Common myeloid progenitor, CD34-positive (primary cell): ENCODE measurements at regions not wholly inside any gene's neighbourhood (a gene's known extent, or its start where the extent isn't known, plus 50 kb on each side); places are given as distances from the start of the nearest gene placed in this dataset.

Experiments
- CTCF ChIA-PET: fragments of 350-600 bp; sonication (Branson Sonifier 250); formaldehyde crosslinking; loops from one replicate; lab custom pipeline; 2021; ENCODE audit warnings: antibody characterized with exemption; lab: Charles Lee
- POLR2A ChIA-PET: fragments of 350-600 bp; sonication (Branson Sonifier 250); formaldehyde crosslinking; loops from one replicate; lab custom pipeline; 2021; ENCODE audit warnings: antibody characterized with exemption; lab: Charles Lee
- DNase-seq, 3 donors: peaks; one replicate each; pipeline versions ENCODE4 v3.0.0 to v3.0.0-alpha.2; 2013
- H3K27ac ChIP-seq, 2 experiments: 1 replicate in 1 of 2; 2 replicates in 1 of 2; pipeline ENCODE4 v1.7.0; 2013; ENCODE audit warnings: inconsistent platforms in 2 of 2, low read length in 2 of 2, mild to moderate bottlenecking in 2 of 2, low read depth in 1 of 2, moderate library complexity in 1 of 2; ENCODE audit not compliant: severe bottlenecking in 2 of 2, insufficient read depth in 1 of 2, poor library complexity in 1 of 2
- H3K27me3 ChIP-seq, 5 experiments: replicated peaks in 2 of 5; 1 replicate in 3 of 5; 2 replicates in 2 of 5; pipeline versions ENCODE4 v1.6.1 to v1.7.0; 2013; ENCODE audit warnings: low read length in 4 of 5, mild to moderate bottlenecking in 2 of 5, moderate library complexity in 2 of 5, inconsistent platforms in 1 of 5; ENCODE audit not compliant: insufficient read depth in 5 of 5, control insufficient read depth in 4 of 5
- H3K36me3 ChIP-seq, 4 experiments: 1 replicate in 2 of 4; 2 replicates in 2 of 4; pipeline versions ENCODE4 v1.6.1 to v1.7.0; 2013; ENCODE audit warnings: low read length in 3 of 4, control low read depth in 1 of 4, mild to moderate bottlenecking in 1 of 4; ENCODE audit not compliant: control insufficient read depth in 4 of 4, insufficient read depth in 4 of 4
- H3K4me1 ChIP-seq, 4 experiments: 1 replicate in 3 of 4; 2 replicates in 1 of 4; pipeline versions ENCODE4 v1.6.1 to v1.7.1; 2013; ENCODE audit warnings: low read length in 3 of 4, mild to moderate bottlenecking in 3 of 4, control low read depth in 1 of 4, inconsistent platforms in 1 of 4, moderate library complexity in 1 of 4; ENCODE audit not compliant: control insufficient read depth in 4 of 4, insufficient read depth in 4 of 4; ENCODE audit errors: control extremely low read depth in 1 of 4
- H3K4me3 ChIP-seq, 7 experiments: 1 replicate in 4 of 7; 2 replicates in 3 of 7; pipeline versions ENCODE4 v1.5.1 to v1.7.0; 2013; ENCODE audit warnings: mild to moderate bottlenecking in 7 of 7, low read length in 6 of 7, moderate library complexity in 6 of 7, inconsistent platforms in 2 of 7, low read depth in 2 of 7, control low read depth in 1 of 7; ENCODE audit not compliant: insufficient read depth in 4 of 7, control insufficient read depth in 1 of 7; ENCODE audit errors: extremely low read depth in 1 of 7
- H3K9me3 ChIP-seq, 5 experiments: 1 replicate in 4 of 5; 2 replicates in 1 of 5; pipeline versions ENCODE4 v1.6.1 to v1.7.1; 2013; ENCODE audit warnings: low read length in 4 of 5, mild to moderate bottlenecking in 2 of 5, inconsistent platforms in 1 of 5, low read depth in 1 of 5, moderate library complexity in 1 of 5; ENCODE audit not compliant: control insufficient read depth in 4 of 5, insufficient read depth in 2 of 5; ENCODE audit errors: control extremely low read depth in 1 of 5
- WGBS: methylation state at CpG from one replicate; pipeline ENCODE4 v1.1.5; 2013; ENCODE audit not compliant: insufficient coverage; 5-methylcytosine and 5-hydroxymethylcytosine counted together

GRCh38 chr14:84885061-84885460, 644.9 kb upstream of the FLRT2 start:
- Histone ChIP-seq H3K27ac (no peak overlapping the region), H3K4me3 (no peak overlapping the region), H3K36me3 (no peaks in the 10 kb centered on the region), H3K4me1 (no peaks in the 10 kb centered on the region), H3K27me3 (no peaks in the 10 kb centered on the region), H3K9me3 (no peaks in the 10 kb centered on the region)
- no peak for DNase-seq
- ChIA-PET CTCF (no interaction called here), POLR2A (no interaction called here)
- WGBS = 94% methylated on average over 3 of the region's 3 CpGs

- CTCF ChIA-PET = no interaction called here
These were observed 638.5 kb upstream of the FLRT2 start for GRCh38 chr14:84891404-84891803.

GRCh38 chr14:84894254-84894653, 635.7 kb upstream of the FLRT2 start:
- Histone ChIP-seq H3K4me1 (no peaks in the 10 kb centered on the region), H3K27ac (no peak overlapping the region), H3K9me3 (no peaks in the 10 kb centered on the region), H3K4me3 (no peak overlapping the region), H3K27me3 (no peaks in the 10 kb centered on the region), H3K36me3 (no peaks in the 10 kb centered on the region)
- WGBS = no CpG with 5 or more reads among the region's 1 CpG
- DNase-seq = no peak
- CTCF ChIA-PET = no interaction called here
- POLR2A ChIA-PET = no interaction called here

More at GRCh38 chr14:84891404-84891803, 638.5 kb upstream of the FLRT2 start:
- Histone ChIP-seq H3K36me3 (no peaks in the 10 kb centered on the region), H3K27me3 (no peaks in the 10 kb centered on the region), H3K27ac (no peak overlapping the region), H3K4me3 (no peak overlapping the region), H3K9me3 (no peaks in the 10 kb centered on the region), H3K4me1 (no peaks in the 10 kb centered on the region)
- POLR2A ChIA-PET = no interaction called here
- DNase-seq = no peak

GRCh38 chr14:84922370-84922769, 607.6 kb upstream of the FLRT2 start:
- no peak for DNase-seq
- no CpG with 5 or more reads among the region's 3 CpGs for WGBS
- Histone ChIP-seq H3K4me3 (no peak overlapping the region), H3K4me1 (no peaks in the 10 kb centered on the region), H3K27ac (no peak overlapping the region), H3K9me3 (no peaks in the 10 kb centered on the region), H3K27me3 (peaks cover 0 to 2% (median 0%) of the 10 kb centered on the region in 5 experiments), H3K36me3 (no peaks in the 10 kb centered on the region)
- CTCF ChIA-PET = no interaction called here
- POLR2A ChIA-PET = no interaction called here

- DNase-seq = no peak
- H3K36me3 ChIP-seq = no peaks in the 10 kb centered on the region
- no peaks in the 10 kb centered on the region for H3K4me1 ChIP-seq
- POLR2A ChIA-PET = no interaction called here
- H3K27ac ChIP-seq = no peak overlapping the region
- CTCF ChIA-PET = no interaction called here
- H3K9me3 ChIP-seq = no peaks in the 10 kb centered on the region
- no peak overlapping the region for H3K4me3 ChIP-seq
- no CpG with 5 or more reads among the region's 1 CpG for WGBS
- H3K27me3 ChIP-seq = peaks cover 0 to 4% (median 0%) of the 10 kb centered on the region in 5 experiments
These were observed 603.3 kb upstream of the FLRT2 start for GRCh38 chr14:84926656-84927055.

- H3K27me3 ChIP-seq = peaks cover 0 to 6% (median 0%) of the 10 kb centered on the region in 5 experiments
- POLR2A ChIA-PET = no interaction called here
- H3K4me1 ChIP-seq = no peaks in the 10 kb centered on the region
- no peak overlapping the region for H3K27ac ChIP-seq
- no peak for DNase-seq
- no peaks in the 10 kb centered on the region for H3K36me3 ChIP-seq
- no peaks in the 10 kb centered on the region for H3K9me3 ChIP-seq
- H3K4me3 ChIP-seq = no peak overlapping the region
- CTCF ChIA-PET = no interaction called here
- WGBS = 100% methylated on average over 4 of the region's 6 CpGs
These were observed 602.7 kb upstream of the FLRT2 start for GRCh38 chr14:84927096-84927827.

GRCh38 chr14:84929086-84929485, 600.9 kb upstream of the FLRT2 start:
- POLR2A ChIA-PET = no interaction called here
- Histone ChIP-seq H3K36me3 (no peaks in the 10 kb centered on the region), H3K27me3 (peaks cover 0 to 6% (median 0%) of the 10 kb centered on the region in 5 experiments), H3K4me1 (no peaks in the 10 kb centered on the region), H3K9me3 (no peaks in the 10 kb centered on the region), H3K4me3 (no peak overlapping the region), H3K27ac (no peak overlapping the region)
- DNase-seq = no peak
- WGBS = no CpG with 5 or more reads among the region's 1 CpG
- CTCF ChIA-PET = no interaction called here
